Prostate gland (tissue), 2 donors: ENCODE measurements at regions not wholly inside any gene's neighbourhood (a gene's known extent, or its start where the extent isn't known, plus 50 kb on each side); places are given as distances from the start of the nearest gene placed in this dataset.

Experiments used
- DNase-seq: peaks from one replicate; pipeline ENCODE4 v3.0.0-alpha.2; 2019; ENCODE audit warnings: low spot score
- H3K27ac ChIP-seq, 2 donors: fragments of 200-600 bp; sonication (generic); 2 replicates each; pipeline ENCODE4 v1.5.1; 2017 to 2019
- H3K27me3 ChIP-seq: fragments of 200-600 bp; sonication (generic); replicated peaks from 2 replicates; pipeline ENCODE4 v1.5.1; 2019; ENCODE audit not compliant: insufficient read depth
- H3K36me3 ChIP-seq, 2 donors: fragments of 200-600 bp; sonication (generic); 1 replicate in 1 of 2; 2 replicates in 1 of 2; pipeline versions ENCODE4 v1.5.1 to v1.8.1; 2017 to 2019
- H3K4me1 ChIP-seq: fragments of 200-600 bp; sonication (generic); replicated peaks from 2 replicates; pipeline ENCODE4 v1.5.1; 2019
- H3K4me3 ChIP-seq, 2 donors: fragments of 200-600 bp; sonication (generic); 2 replicates each; pipeline ENCODE4 v1.5.1; 2017 to 2019
- H3K9me3 ChIP-seq: fragments of 200-600 bp; sonication (generic); 2 replicates; pipeline ENCODE4 v1.5.1; 2017
- POLR2A ChIP-seq: fragments of 450-650 bp; IDR thresholded peaks from one replicate; pipeline ENCODE4 v1.6.1; 2016; ENCODE audit warnings: antibody characterized with exemption, mild to moderate bottlenecking
- POLR2AphosphoS5 ChIP-seq: sonication (generic); formaldehyde crosslinking; IDR thresholded peaks from one replicate; pipeline ENCODE4 v1.6.1; 2017; ENCODE audit warnings: antibody characterized with exemption
- WGBS: methylation state at CpG from one replicate; pipeline ENCODE4 v1.1.5; 2018; 5-methylcytosine and 5-hydroxymethylcytosine counted together
- intact Hi-C: fragments of 100-400 bp; cut with DNase I; formaldehyde crosslinking; loops from one replicate; pipeline ENCODE4 v1.14.2; 2022
- TF ChIP-seq, protein P1 (sequence below), 4 experiments: fragments of 200-600 bp in 2 of 4; fragments of 450-650 bp in 2 of 4; sonication (generic) in 2 of 4; IDR thresholded peaks; 1 replicate in 3 of 4; 2 replicates in 1 of 4; pipeline ENCODE4 v1.5.1; 2016 to 2019; ENCODE audit warnings: antibody characterized with exemption in 4 of 4, mild to moderate bottlenecking in 2 of 4, moderate library complexity in 2 of 4

DNA sequence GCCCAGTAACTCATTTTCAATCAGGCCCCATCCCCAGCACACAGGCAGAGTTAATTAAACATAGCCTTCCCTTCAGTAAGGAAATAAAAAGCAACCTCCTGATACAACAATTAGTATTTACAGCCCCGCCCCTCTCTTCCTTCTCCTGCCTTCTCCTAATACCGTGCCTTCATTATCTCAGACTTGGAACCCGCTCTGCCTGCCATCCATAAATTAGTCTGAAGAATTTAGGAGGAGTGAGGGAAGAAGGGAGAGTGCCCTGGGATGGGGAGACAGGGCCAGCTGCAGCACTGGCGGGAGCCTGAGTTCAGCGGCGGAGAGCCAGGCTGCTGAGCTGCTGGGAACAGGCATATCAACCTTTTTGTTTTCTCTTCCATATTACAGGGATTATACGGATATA, 172.8 kb downstream of the ACTL8 start:
- Histone ChIP-seq H3K4me3 (no peak overlapping the region), H3K9me3 (no peaks in the 10 kb centered on the region), H3K4me1 (no peaks in the 10 kb centered on the region), H3K27me3 (peaks cover 16% of the 10 kb centered on the region), H3K27ac (no peak overlapping the region), H3K36me3 (no peaks in the 10 kb centered on the region)
- intact Hi-C loops: no loop called here
- TF ChIP-seq POLR2A (no peak), POLR2AphosphoS5 (no peak)
- TF ChIP-seq, protein P1, sequence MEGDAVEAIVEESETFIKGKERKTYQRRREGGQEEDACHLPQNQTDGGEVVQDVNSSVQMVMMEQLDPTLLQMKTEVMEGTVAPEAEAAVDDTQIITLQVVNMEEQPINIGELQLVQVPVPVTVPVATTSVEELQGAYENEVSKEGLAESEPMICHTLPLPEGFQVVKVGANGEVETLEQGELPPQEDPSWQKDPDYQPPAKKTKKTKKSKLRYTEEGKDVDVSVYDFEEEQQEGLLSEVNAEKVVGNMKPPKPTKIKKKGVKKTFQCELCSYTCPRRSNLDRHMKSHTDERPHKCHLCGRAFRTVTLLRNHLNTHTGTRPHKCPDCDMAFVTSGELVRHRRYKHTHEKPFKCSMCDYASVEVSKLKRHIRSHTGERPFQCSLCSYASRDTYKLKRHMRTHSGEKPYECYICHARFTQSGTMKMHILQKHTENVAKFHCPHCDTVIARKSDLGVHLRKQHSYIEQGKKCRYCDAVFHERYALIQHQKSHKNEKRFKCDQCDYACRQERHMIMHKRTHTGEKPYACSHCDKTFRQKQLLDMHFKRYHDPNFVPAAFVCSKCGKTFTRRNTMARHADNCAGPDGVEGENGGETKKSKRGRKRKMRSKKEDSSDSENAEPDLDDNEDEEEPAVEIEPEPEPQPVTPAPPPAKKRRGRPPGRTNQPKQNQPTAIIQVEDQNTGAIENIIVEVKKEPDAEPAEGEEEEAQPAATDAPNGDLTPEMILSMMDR (IDR thresholded peaks at IDR 0.05): no peak
- WGBS: 27% methylated on average over 7 of the region's 7 CpGs
- no peak for DNase-seq

DNA sequence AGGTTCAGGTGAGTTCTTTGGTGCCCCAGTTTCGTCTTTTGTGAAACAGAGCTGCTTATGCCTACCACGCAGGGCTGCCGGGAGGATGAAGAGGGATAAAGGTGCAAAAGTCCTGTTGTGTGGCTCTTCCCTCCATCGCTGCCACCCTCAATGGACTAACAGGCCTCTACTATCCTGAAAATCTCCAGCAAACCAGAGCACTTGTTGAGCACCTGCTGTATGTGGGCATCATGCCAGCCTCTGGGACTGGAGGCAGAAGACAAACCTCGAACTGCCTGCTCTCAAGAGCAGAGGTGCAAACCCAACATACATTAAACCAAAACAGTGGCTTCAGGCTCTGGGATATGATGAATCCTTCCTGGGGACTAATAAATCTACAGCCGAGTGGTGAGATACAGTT, 174.1 kb downstream of the ACTL8 start:
- peaks cover 16% of the 10 kb centered on the region for H3K27me3 ChIP-seq
- 73% methylated on average over 6 of the region's 6 CpGs for WGBS
- intact Hi-C loops: no loop called here

DNA sequence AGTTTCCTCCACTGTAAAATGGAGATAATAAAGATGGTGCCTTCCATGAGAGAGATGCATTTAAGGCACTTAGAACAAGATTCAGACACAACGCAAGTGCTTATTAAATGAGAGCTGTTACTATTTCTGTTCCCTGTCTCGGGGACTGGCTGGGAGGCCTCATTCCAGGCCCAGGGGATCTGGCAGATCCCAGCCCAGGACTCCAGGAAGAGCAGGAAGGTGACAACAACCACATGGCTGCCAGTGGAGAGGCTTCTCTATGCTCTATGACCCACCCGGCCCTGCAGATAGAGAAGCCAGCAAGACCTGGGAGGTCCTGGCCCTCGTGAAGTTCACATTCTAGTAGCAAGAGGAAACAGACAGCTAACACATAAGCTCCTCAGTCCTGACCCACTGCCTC, 175.5 kb downstream of the ACTL8 start:
- no peak for DNase-seq
- 50% methylated on average over 4 of the region's 4 CpGs for WGBS

More for the DNA sequence above, 174.1 kb downstream of the ACTL8 start:
- H3K36me3 ChIP-seq: no peaks in the 10 kb centered on the region
- H3K27ac ChIP-seq: no peak overlapping the region
- H3K4me3 ChIP-seq: no peak overlapping the region
- TF ChIP-seq POLR2AphosphoS5 (no peak), POLR2A (no peak)
- TF ChIP-seq, protein P1 (IDR thresholded peaks at IDR 0.05): no peak
- no peak for DNase-seq
- no peaks in the 10 kb centered on the region for H3K9me3 ChIP-seq
- no peaks in the 10 kb centered on the region for H3K4me1 ChIP-seq

DNA sequence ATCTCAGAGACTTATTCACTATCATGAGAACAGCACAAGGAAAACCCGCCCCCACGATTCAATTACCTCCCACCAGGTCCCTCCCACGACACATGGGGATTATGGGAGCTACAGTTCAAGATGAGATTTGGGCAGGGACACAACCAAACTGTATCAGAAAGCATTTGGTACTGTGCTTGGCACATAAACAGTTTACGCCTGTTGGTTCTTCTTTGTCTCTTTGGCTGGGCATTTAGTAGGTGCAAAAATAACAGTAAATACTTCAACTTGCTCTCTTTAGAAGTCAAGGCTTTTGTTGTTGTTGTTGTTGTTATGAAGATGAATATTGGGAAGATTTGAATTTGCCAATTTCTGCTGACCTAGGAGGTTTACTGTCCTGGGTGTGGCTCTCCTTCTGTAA, 175.4 kb upstream of the IGSF21 start:
- H3K36me3 ChIP-seq: no peaks in the 10 kb centered on the region
- H3K4me3 ChIP-seq: no peak overlapping the region
- H3K9me3 ChIP-seq: no peaks in the 10 kb centered on the region
- intact Hi-C loops: no loop called here
- DNase-seq: no peak
- peaks cover 13% of the 10 kb centered on the region for H3K27me3 ChIP-seq
- H3K27ac ChIP-seq: no peak overlapping the region
- TF ChIP-seq, protein P1 (IDR thresholded peaks at IDR 0.05): no peak
- no peak for TF ChIP-seq POLR2A
- no peak for TF ChIP-seq POLR2AphosphoS5
- 83% methylated on average over 4 of the region's 4 CpGs for WGBS
- H3K4me1 ChIP-seq: no peaks in the 10 kb centered on the region

More for the DNA sequence above, 175.5 kb downstream of the ACTL8 start:
- Histone ChIP-seq H3K36me3 (no peaks in the 10 kb centered on the region), H3K27me3 (peaks cover 22% of the 10 kb centered on the region), H3K27ac (no peak overlapping the region), H3K9me3 (no peaks in the 10 kb centered on the region), H3K4me3 (no peak overlapping the region), H3K4me1 (no peaks in the 10 kb centered on the region)
- TF ChIP-seq, protein P1 (IDR thresholded peaks at IDR 0.05): no peak
- TF ChIP-seq POLR2A: no peak
- TF ChIP-seq POLR2AphosphoS5: no peak
- intact Hi-C loops: no loop called here

DNA sequence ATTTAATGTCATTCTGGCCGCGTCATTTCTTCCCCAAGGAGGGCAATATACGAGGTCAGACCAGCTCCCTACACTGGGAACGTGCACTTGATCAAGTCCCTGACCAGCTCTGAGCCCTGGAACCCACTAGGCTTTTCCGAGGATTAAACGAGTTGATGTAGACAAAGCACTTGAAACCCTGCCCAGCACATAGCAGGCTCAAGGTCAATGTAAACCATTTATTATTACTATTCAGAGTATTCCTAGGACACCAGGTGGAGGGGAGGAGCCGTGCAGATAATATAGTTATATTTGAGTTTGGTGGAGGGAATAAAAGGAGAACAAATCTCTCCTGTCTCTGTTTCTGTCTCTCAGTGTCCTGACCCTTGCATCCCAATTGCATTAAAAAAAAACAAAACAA, 174.1 kb upstream of the IGSF21 start:
- no peak for DNase-seq
- Histone ChIP-seq H3K27ac (no peak overlapping the region), H3K4me1 (no peaks in the 10 kb centered on the region), H3K4me3 (no peak overlapping the region), H3K27me3 (peaks cover 10% of the 10 kb centered on the region), H3K9me3 (no peaks in the 10 kb centered on the region), H3K36me3 (no peaks in the 10 kb centered on the region)
- TF ChIP-seq POLR2A: no peak
- TF ChIP-seq, protein P1 (IDR thresholded peaks at IDR 0.05): no peak
- no peak for TF ChIP-seq POLR2AphosphoS5
- 56% methylated on average over 7 of the region's 7 CpGs for WGBS
- intact Hi-C loops: no loop called here
